Sigmoid colon (tissue), 6 donors: ENCODE measurements at regions not wholly inside any gene's neighbourhood (a gene's known extent, or its start where the extent isn't known, plus 50 kb on each side); places are given as distances from the start of the nearest gene placed in this dataset.
A peak's percentile ranks its signal among the peaks of the same experiment; 100 is the strongest.

Source experiments
- DNase-seq: peaks from one replicate; pipeline ENCODE4 v3.0.0-alpha.2; 2019
- H3K27ac ChIP-seq, 4 donors: fragments of 200-600 bp; sonication (generic); one replicate each; pipeline ENCODE4 v1.5.1; 2016 to 2019; ENCODE audit warnings: mild to moderate bottlenecking in 1 of 4
- H3K27me3 ChIP-seq, 3 donors: fragments of 200-600 bp; sonication (generic); one replicate each; pipeline ENCODE4 v1.5.1; 2019; ENCODE audit warnings: mild to moderate bottlenecking in 1 of 3
- H3K36me3 ChIP-seq, 4 donors: fragments of 200-600 bp; sonication (generic); one replicate each; pipeline ENCODE4 v1.5.1; 2016 to 2019
- H3K4me1 ChIP-seq, 4 donors: fragments of 200-600 bp; sonication (generic); one replicate each; pipeline ENCODE4 v1.5.1; 2017 to 2019
- H3K4me3 ChIP-seq, 4 donors: fragments of 200-600 bp; sonication (generic); one replicate each; pipeline ENCODE4 v1.5.1; 2017 to 2019; ENCODE audit warnings: mild to moderate bottlenecking in 2 of 4, moderate library complexity in 1 of 4
- H3K9me3 ChIP-seq, 4 donors: fragments of 200-600 bp in 3 of 4; sonication (generic) in 3 of 4; one replicate each; pipeline versions ENCODE4 v1.5.1 to v1.6.1; 2013 to 2019
- EP300 ChIP-seq, 4 donors: sonication (generic); formaldehyde crosslinking; IDR thresholded peaks; one replicate each; pipeline ENCODE4 v1.6.1; 2017; ENCODE audit warnings: antibody characterized with exemption in 4 of 4
- POLR2A ChIP-seq, 2 donors: fragments of 450-650 bp; IDR thresholded peaks; one replicate each; pipeline ENCODE4 v1.6.1; 2016; ENCODE audit warnings: antibody characterized with exemption in 2 of 2, mild to moderate bottlenecking in 2 of 2, moderate library complexity in 2 of 2
- POLR2AphosphoS5 ChIP-seq, 4 donors: sonication (generic); formaldehyde crosslinking; IDR thresholded peaks; one replicate each; pipeline ENCODE4 v1.6.1; 2017; ENCODE audit warnings: antibody characterized with exemption in 4 of 4
- WGBS, 2 donors: extraction: QIAGEN DNeasy Blood & Tissue Kit; methylation state at CpG; one replicate each; pipeline ENCODE4 v1.1.7; 2013; 5-methylcytosine and 5-hydroxymethylcytosine counted together
- intact Hi-C: fragments of 100-400 bp; cut with DNase I; formaldehyde crosslinking; loops from one replicate; pipeline ENCODE4 v1.15.1; 2023
- TF ChIP-seq, protein P1 (sequence below), 4 experiments: fragments of 450-650 bp in 3 of 4; fragments of 200-600 bp in 1 of 4; IDR thresholded peaks; one replicate each; pipeline ENCODE4 v1.5.1; 2016 to 2019; ENCODE audit warnings: antibody characterized with exemption in 4 of 4, mild to moderate bottlenecking in 3 of 4, moderate library complexity in 2 of 4
- donor health status: healthy with polysubstance abuse.
- donor health status: healthy.

DNA sequence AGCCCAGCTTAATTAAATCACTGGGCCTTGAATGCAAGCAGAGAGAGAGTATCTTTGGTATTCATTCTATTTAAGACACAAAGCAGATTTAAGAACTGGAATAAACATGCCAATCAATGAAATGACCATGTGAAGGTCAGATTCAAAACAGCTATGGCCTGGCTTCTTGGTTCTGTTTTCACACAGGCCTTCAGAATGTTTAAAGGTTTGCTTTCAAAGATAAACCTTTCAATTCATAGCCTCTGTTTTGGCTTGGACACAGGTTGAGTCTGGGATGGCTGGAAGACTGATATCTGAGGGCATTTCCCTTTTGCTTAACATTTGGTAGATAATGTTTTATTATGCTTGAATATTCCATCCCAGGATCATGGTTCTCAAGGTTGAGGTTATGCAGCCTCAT, 244.4 kb upstream of the KBTBD8 start:
- intact Hi-C loops: no loop called here

DNA sequence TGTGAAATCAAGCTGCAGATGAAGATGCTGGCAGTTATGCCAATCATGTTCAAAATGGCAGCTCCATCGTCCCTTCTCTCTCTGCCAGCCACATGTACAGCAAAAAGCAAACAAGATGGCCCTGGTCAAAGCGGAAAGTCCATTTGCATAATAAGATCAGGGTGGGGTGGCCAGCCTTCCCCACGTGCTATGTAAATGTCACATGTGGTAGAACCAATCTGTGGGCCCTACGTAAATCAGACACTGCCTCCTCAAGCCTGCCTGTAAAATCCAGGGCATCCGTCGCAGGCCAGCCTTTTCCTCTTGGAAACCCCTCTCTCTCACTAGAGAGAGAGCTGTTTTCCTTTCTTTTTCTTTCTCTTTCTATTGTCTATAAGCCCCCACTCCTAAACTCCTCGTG, 243.5 kb upstream of the KBTBD8 start:
- no peak for TF ChIP-seq POLR2AphosphoS5 (IDR thresholded peaks at IDR 0.05)
- TF ChIP-seq POLR2A (IDR thresholded peaks at IDR 0.05): no peak
- TF ChIP-seq, protein P1, sequence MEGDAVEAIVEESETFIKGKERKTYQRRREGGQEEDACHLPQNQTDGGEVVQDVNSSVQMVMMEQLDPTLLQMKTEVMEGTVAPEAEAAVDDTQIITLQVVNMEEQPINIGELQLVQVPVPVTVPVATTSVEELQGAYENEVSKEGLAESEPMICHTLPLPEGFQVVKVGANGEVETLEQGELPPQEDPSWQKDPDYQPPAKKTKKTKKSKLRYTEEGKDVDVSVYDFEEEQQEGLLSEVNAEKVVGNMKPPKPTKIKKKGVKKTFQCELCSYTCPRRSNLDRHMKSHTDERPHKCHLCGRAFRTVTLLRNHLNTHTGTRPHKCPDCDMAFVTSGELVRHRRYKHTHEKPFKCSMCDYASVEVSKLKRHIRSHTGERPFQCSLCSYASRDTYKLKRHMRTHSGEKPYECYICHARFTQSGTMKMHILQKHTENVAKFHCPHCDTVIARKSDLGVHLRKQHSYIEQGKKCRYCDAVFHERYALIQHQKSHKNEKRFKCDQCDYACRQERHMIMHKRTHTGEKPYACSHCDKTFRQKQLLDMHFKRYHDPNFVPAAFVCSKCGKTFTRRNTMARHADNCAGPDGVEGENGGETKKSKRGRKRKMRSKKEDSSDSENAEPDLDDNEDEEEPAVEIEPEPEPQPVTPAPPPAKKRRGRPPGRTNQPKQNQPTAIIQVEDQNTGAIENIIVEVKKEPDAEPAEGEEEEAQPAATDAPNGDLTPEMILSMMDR (IDR thresholded peaks at IDR 0.05): no peak
- no peak for TF ChIP-seq EP300 (IDR thresholded peaks at IDR 0.05)
- Histone ChIP-seq H3K27ac (no peak overlapping the region), H3K4me1 (peaks cover 0 to 34% (median 18%) of the 10 kb centered on the region in 4 donors), H3K27me3 (no peaks in the 10 kb centered on the region), H3K9me3 (no peaks in the 10 kb centered on the region), H3K36me3 (no peaks in the 10 kb centered on the region), H3K4me3 (no peak overlapping the region)
- intact Hi-C loops: no loop called here
- 94 to 96% methylated on average over 7 of the region's 7 CpGs for WGBS, 2 donors
- no peak for DNase-seq

More for the DNA sequence above, 244.4 kb upstream of the KBTBD8 start:
- Histone ChIP-seq H3K36me3 (no peaks in the 10 kb centered on the region), H3K9me3 (no peaks in the 10 kb centered on the region), H3K27ac (peak overlapping the region in 2 of 4 donors; percentile 25 to 37), H3K4me1 (peaks cover 0 to 39% (median 20%) of the 10 kb centered on the region in 4 donors), H3K27me3 (no peaks in the 10 kb centered on the region), H3K4me3 (no peak overlapping the region)
- TF ChIP-seq POLR2AphosphoS5 (IDR thresholded peaks at IDR 0.05): no peak
- TF ChIP-seq, protein P1 (IDR thresholded peaks at IDR 0.05): no peak
- no peak for TF ChIP-seq POLR2A (IDR thresholded peaks at IDR 0.05)
- TF ChIP-seq EP300 (IDR thresholded peaks at IDR 0.05): no peak
- DNase-seq: no peak

DNA sequence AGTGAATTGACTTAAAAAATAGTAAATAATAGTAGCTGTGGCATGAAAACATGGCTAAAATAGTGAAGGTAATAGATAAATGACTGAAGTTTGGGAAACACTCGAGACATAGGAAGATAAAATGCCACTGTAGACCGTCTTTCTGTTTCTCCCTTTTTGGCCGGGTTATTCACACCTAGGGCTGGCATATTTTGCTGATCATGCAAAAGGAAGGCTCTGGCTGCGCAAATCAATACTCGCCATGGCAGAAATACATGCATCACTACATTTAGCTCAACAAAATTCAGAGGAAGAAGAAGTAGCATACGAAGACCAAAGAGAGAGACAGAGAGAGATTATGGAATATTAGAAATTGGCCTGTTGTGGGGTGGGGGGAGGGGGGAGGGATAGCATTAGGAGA, 242.2 kb upstream of the KBTBD8 start:
- Histone ChIP-seq H3K4me1 (peaks cover 0 to 25% (median 18%) of the 10 kb centered on the region in 4 donors), H3K27ac (no peak overlapping the region), H3K36me3 (no peaks in the 10 kb centered on the region), H3K4me3 (no peak overlapping the region), H3K9me3 (no peaks in the 10 kb centered on the region), H3K27me3 (no peaks in the 10 kb centered on the region)
- 92% methylated on average over 6 of the region's 6 CpGs for WGBS, 2 donors
- intact Hi-C loops: no loop called here
- TF ChIP-seq POLR2AphosphoS5 (IDR thresholded peaks at IDR 0.05): no peak
- no peak for TF ChIP-seq EP300 (IDR thresholded peaks at IDR 0.05)
- TF ChIP-seq, protein P1 (IDR thresholded peaks at IDR 0.05): no peak
- no peak for TF ChIP-seq POLR2A (IDR thresholded peaks at IDR 0.05)
- no peak for DNase-seq

DNA sequence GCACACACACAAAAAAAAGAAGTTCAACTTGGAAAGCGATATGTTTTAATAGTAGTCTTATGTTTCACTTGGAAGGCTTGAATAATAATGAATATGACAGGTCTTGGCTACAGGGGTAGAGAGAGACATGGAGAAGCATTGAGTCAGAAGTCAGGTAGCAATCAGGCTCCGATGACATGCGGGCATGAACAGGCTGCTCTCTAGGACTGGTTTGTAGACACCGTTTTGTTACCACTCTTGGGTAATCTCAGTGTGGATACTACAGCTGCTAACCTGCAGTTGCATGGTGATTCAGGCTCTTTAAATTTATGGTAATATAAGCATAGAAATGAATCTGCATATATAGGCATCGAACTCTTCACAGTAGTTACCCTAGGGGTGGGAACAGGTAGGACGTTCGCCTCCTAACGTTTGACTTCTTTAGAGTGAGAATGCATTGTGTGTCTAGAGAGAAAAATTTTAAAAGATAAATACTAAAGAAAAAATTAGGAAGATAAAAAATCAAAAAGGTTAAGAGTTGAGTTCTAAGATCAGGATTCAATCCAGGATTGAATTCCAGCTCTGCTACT, 241.6 kb upstream of the KBTBD8 start:
- no peak for DNase-seq
- Histone ChIP-seq H3K9me3 (no peaks in the 10 kb centered on the region), H3K27me3 (no peaks in the 10 kb centered on the region), H3K27ac (no peak overlapping the region), H3K36me3 (no peaks in the 10 kb centered on the region), H3K4me1 (peaks cover 0 to 21% (median 12%) of the 10 kb centered on the region in 4 donors), H3K4me3 (no peak overlapping the region)
- 89 to 96% methylated on average over 8 of the region's 8 CpGs for WGBS, 2 donors
- no peak for TF ChIP-seq EP300 (IDR thresholded peaks at IDR 0.05)
- TF ChIP-seq POLR2A (IDR thresholded peaks at IDR 0.05): no peak
- TF ChIP-seq, protein P1 (IDR thresholded peaks at IDR 0.05): no peak
- TF ChIP-seq POLR2AphosphoS5 (IDR thresholded peaks at IDR 0.05): no peak
- intact Hi-C loops: no loop called here
